SK-N-SH treated with all-trans-retinoic acid at 6 μM for 48 hours (cell line): ENCODE measurements at regions not wholly inside any gene's neighbourhood (a gene's known extent, or its start where the extent isn't known, plus 50 kb on each side); places are given as distances from the start of the nearest gene placed in this dataset.

Experiments
- ARNTL ChIP-seq: fragments of 450-650 bp; formaldehyde crosslinking; IDR thresholded peaks from 2 replicates; pipeline ENCODE4 v1.5.0; 2020; ENCODE audit warnings: low read depth, mild to moderate bottlenecking, moderate library complexity, borderline replicate concordance
- PPARA ChIP-seq: fragments of 250-450 bp; sonication (Bioruptor Pico); IDR thresholded peaks from 2 replicates; pipeline ENCODE4 v1.5.0; 2020; ENCODE audit warnings: mild to moderate bottlenecking, borderline replicate concordance
- ZFP3 ChIP-seq: fragments of 250-450 bp; sonication (Bioruptor Pico); IDR thresholded peaks from 2 replicates; pipeline ENCODE4 v1.5.0; 2020; ENCODE audit warnings: mild to moderate bottlenecking, moderate library complexity
- TF ChIP-seq, protein P1 (sequence below): fragments of 250-450 bp; sonication (Bioruptor Pico); IDR thresholded peaks from 2 replicates; pipeline ENCODE4 v1.8.0; 2020; ENCODE audit warnings: mild to moderate bottlenecking, moderate library complexity, borderline replicate concordance

DNA sequence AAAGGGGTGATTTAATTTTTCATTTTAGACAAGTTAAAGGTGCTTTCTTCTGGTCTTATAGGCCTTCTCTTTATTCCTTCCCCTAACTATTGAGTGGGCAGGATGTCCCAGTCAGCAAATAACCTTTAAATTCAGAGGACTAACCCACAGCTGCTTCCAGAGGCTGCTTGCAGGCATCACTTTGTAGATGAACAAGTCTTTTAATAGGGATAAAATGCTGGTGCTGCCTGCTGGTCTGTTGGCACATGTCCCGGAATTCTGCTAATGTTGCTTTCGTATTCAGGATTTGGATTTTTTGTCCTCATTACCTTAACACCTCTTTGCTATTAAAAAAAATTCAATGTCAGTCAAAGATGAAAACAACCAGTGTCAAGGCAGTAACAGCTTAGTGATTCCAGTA, 132.7 kb upstream of the KL start:
- TF ChIP-seq PPARA (CRISPR knock-in tag) (no peak), ARNTL (CRISPR knock-in tag) (no peak), ZFP3 (CRISPR knock-in tag) (no peak)
- TF ChIP-seq, protein P1, sequence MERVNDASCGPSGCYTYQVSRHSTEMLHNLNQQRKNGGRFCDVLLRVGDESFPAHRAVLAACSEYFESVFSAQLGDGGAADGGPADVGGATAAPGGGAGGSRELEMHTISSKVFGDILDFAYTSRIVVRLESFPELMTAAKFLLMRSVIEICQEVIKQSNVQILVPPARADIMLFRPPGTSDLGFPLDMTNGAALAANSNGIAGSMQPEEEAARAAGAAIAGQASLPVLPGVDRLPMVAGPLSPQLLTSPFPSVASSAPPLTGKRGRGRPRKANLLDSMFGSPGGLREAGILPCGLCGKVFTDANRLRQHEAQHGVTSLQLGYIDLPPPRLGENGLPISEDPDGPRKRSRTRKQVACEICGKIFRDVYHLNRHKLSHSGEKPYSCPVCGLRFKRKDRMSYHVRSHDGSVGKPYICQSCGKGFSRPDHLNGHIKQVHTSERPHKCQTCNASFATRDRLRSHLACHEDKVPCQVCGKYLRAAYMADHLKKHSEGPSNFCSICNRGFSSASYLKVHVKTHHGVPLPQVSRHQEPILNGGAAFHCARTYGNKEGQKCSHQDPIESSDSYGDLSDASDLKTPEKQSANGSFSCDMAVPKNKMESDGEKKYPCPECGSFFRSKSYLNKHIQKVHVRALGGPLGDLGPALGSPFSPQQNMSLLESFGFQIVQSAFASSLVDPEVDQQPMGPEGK (CRISPR knock-in tag), result no peak
